GM21529 (cell line): ENCODE measurements at regions not wholly inside any gene's neighbourhood (a gene's known extent, or its start where the extent isn't known, plus 50 kb on each side); places are given as distances from the start of the nearest gene placed in this dataset.
"Not testable (repeated sequence)": the region's sequence is repeated elsewhere in the genome, so short reads cannot be mapped to it uniquely, and the experiment has no call there.

Experiments used
- ATAC-seq: cut with Tn5 transposase; IDR thresholded peaks from one replicate; pipeline ENCODE4 v1.9.1; 2021; ENCODE audit not compliant: unreplicated experiment

DNA sequence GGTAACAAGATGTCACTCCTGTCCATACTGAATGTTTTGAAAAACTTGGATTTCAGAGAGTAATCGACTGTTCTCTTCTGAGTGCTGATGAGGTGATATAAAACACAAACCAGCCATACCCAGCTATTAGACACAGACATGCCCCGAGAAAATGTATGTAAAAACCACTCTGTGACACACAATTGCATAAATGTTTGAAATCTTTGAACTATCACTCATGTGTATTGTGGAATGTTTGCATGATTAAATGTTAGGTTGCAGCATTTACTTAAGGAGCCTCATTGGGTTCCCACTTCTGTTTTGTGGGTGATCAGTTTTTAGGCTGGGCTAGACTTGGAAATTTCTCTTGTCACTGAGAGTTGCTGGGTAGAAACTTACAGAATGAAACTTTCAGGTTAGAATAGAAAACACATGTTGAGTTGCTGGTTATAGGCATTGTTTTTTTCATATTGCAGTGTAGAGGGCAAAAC lies 270.4 kb upstream of the B3GALT2 start:
- peak; percentile 69 for ATAC-seq

DNA sequence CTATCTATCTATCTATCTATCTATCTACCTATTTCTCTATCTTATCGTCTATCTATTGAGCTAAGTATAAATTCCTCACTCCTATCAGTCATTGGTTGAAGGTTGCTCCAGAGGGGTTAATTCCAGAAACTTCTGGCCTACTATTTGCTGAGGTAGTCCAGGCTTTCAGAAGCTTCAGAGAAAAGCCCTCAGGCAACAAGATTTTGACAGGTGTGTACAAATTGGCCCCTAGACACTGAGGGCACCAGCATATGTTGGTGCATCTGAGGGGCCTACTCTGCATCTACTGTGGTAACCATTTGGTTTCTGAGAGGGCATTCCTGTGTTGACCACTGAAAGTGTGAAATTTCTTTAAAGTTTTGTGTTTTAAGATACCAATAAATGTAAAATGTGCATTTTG lies 265.2 kb upstream of the B3GALT2 start:
- no peak for ATAC-seq

DNA sequence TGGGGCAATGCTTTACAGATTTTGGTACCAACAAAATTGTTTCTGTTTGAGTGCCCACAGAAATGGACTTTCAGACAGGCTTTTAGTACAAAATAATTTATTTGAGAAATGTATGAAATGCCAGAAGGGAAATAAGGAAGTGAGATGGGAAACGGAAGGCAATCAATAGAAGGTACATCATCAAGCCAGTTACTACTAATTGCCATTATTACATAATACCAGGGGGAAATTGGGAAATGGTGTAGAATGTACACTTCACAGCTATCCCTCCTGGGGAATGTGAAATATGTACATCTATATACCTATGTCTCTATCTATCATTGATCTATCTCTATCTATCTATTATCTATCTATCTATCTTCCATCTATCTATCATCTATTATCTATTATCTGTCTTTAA lies 264.6 kb upstream of the B3GALT2 start:
- ATAC-seq: no peak

DNA sequence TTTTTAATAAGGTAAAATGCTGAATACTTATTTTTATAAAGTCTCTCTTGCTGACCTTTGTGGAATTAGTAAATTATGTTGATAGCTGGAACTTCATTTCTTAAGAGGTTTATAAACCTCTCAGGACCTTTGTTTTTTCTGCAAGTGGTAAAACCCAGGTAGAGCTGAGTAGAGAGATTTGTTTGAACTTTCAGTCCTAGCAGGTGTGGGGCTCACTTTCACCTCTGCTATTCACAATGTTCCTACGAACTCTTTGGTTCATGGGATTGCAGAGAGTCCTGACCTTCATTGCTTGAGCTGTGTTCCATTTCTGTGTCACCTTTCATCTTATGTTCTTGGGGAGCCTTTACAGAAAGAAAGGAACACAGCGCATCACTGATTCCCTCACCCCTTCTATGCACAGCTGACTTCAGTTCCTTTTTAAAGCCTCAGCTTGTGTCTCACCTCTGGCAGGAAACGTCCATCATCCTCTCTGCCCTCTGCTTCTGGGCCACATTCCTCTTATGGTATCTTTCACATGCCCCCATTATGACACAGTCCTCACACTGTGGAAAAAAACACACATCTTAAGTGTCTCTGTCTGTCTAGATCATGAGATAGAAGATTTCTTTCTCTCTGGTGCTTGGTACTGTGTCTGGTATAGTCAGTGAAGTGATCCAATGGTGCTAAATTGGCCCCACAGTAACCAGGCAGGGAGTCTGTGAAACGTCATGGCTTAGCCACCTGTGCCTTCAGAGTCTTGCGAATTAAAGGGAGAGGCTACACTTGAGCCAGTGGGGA lies 262.5 kb upstream of the B3GALT2 start:
- peak; percentile 88 for ATAC-seq

DNA sequence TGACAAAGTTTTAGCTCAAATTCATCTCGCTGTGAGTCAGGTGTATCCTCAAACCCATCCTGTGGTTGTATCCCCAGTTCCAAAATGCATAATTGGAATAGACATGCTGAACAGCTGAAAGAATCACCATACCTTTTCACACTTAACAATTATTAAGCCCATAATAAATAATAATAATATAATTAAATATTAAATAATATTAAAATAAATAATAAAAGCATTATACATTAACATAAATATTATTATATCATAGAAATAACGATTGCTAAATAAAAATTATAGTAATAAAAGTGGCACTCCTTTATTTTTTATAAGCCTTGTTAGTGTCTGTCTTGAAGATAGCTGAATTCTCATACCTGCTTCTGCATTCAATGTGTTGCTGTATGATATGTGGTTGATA lies 257.5 kb upstream of the B3GALT2 start:
- ATAC-seq: no peak

DNA sequence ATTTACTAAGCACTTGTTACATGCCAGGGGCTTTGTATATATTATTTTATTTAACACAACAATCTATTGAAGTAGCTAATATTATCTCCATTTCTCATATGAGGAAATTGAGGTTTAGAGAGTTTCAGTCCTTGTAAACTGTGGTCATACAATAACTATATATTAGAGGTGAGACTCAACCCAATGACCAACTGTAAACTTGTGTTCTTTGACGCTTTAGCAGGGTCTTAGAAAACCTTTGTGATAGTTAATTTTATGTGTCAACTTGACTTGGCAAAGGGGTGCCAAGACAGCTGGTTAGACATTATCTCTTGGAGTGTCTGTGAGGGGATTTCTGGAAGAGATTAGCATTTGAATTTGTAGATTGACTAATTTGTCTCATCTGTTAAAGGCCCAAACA lies 252.4 kb upstream of the B3GALT2 start:
- peak; percentile 60 for ATAC-seq

DNA sequence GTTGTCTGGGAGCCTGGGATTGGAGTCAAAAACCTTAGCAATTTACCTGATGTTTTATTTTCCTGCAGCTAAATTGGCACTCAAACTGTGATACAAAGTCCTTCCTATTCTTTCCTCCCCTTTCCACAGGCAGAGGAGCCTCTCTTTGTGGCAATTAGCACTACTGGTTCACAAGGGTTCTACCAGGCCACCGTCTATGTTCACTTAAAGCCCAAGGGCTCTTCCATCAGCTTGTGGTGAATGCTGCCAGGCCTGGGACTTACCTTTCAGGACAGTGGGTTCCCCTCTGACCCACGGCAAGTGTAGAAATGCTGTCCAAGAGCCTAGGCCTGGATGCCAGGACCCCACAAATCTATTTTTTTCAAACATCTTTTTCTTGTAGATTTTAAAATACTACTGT lies 251.9 kb upstream of the B3GALT2 start:
- peak; percentile 14 for ATAC-seq

DNA sequence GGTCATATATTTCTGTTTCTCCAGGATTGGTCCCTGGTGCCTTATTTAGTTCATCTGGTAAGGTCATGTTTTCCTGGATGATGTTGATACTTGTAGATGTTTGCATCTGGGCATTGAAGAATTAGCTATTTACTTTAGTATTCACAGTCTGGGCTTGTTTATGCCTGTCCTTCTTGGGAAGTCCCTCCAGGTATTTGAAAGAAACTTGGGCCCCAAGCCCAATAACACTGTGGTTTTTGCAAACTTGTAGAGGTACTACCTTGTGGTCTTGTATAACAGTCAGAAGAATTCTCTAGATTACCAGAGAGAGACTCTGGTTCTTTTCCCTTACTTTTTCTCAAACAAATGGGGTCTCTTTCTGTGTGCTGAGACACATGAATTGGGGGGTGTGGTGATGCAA lies 251.4 kb upstream of the B3GALT2 start:
- peak; percentile 78 for ATAC-seq

DNA sequence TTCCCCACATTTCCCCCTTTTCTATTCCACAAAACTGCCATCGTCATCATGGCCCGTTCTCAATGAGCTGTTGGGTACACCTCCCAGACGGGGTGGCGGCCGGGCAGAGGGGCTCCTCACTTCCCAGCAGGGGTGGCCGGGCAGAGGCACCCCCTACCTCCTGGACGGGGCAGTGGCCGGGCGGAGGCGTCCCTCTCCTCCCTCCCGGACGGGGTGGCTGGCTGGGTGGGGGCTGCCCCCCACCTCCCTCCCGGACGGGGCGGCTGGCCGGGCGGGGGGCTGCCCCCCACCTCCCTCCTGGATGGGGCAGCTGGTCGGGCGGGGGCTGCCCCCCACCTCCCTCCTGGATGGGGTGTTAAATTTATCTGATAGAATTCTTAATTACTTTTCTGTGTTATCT lies 250.9 kb upstream of the B3GALT2 start:
- ATAC-seq: not testable (repeated sequence)

DNA sequence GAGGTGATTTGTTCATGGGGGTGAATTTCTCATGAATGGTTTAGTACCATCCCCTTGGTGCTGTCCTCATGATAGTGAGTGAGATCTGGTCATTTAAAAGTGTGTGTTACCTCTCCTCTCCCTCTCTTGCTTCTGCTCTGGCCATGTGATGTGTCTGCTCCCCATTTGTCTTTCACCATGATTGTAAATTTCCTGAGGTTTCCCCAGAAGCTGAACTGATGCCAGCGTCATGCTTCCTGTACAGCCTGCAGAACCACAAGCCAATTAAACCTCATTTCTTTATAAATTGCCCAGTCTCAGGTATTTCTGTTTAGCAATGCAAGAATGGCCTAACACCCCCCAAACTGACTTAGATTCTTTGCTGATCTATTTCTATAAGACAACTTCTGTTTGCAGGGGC lies 249.4 kb upstream of the B3GALT2 start:
- ATAC-seq: no peak

DNA sequence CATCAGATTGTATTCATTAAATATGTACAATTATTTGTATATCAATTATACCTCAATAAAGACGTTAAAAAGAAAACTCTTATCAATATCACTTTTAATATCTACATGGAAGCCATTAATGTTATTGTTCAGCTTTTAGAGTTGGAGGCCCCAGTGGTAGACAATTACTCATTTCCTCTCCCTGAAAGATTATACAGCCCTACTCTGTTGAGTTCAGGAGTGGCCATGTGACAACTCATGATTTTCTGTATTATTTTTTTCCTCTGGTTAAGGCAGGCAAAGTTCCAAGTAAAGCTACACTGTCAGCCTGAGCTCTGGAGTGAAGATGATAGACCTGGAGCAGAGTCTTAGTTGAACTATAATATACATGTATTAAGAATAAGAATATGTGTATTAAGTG lies 247.9 kb upstream of the B3GALT2 start:
- no peak for ATAC-seq

DNA sequence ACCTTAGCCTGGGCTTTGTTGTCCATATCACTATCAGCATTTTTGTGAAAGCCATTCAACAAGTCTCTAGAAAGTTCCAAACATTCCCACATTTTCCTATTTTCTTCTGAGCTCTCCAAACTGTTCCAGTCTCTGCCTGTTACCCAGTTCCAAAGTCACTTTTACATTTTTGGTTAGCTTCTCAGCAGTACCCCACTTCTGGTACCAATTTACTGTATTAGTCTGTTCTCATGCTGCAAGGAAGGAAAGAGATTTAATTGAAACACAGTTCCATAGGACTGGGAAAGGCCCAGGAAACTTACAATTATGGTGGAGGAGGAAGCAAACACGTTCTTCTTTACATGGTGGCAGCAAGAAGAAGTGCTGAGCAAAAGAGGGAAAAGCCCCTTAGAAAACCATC lies 247.2 kb upstream of the B3GALT2 start:
- ATAC-seq: no peak

DNA sequence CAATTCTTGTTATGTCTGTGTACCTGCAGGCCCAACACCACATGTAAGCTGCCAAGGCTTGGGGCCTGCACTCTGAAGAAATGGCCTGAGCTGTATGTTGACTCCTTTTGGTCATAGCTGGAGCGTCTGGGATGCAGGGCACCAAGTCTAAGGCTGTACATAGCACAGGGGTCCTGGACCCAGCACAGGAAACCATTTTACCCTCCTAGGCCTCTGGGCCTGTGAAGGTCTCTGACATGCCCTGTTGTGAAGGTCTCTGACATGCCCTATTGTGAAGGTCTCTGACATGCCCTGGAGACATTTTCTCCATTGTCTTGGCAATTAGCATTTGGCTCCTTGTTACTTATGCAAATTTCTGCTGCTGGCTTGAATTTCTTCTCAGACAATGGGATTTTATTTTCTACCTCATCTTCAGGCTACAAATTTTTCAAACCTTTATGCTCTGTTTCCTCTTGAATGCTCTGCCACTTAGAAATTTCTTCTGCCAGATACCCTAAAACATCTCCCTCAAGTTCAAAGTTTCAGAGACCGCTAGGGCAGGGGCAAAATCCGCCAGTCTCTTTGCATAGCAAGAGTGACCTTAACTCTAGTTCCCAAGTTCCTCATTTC lies 246.7 kb upstream of the B3GALT2 start:
- ATAC-seq: no peak

DNA sequence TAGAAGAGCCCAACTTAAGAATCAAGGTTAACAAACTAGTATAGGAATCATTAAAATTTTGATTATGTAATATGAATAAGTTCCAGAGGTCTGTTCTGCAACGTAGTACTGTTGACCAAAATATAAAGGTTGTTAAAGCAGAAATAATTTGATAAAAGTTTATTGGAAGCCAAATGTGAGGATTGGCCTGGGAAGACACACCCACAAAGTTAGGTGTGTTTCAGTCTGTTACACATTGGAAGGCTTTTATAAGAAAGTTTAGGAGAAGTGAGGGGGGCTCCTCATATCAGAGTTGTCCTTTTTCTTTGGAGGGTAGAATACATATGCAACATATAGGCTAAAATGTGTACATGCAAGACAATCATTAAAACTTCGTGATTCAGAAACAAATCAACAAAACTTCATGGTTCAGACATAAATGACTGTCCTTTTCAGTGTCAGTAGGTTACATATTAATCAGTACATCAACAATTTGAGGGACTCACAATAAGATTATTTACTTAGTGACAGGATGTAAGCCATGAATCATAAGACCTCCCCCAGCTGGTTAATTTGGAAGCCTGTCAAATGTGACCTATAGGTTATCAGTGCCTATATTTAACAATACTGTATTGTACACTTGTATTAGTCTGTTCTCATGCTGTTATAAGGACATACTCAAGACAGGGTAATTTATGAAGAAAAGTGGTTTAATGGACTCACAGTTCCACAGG lies 245.0 kb upstream of the B3GALT2 start:
- ATAC-seq: no peak

DNA sequence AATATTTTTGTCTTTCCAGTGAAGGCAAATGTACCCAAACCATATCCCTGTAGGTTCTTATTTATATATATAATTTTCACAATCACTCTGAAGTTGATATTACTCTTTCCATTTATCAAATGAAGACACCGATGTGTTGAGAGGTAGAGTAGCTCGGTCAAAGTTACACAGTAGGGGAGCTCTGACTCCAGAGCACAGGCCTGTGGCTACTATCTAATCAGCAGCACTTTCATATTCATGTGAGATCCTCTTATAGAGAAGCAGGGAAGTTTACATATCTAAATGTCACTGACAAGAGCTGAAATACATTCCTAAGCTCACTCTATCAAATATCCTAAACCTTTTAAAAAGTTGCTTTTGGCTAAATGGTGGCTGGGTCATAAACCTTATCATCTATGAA lies 241.1 kb upstream of the B3GALT2 start:
- no peak for ATAC-seq

DNA sequence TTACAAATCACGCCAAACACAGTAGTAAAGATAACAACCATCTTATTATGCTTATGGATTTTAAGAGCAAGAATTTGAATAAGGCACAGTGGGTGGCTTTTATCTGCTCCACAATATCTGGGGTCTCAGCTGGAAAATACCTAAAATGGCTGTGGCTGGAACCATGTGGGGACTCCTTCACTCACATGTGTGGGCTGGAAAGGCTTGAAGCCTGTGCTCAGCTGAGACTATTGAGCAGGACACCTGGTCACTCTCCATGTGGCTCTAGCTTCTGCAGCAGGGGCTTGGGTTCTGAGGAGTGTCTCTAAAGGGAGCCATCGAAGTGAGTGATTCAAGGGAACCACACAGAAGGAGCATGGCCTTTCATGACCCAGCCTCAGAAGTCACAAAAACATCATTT lies 239.6 kb upstream of the B3GALT2 start:
- ATAC-seq: no peak

DNA sequence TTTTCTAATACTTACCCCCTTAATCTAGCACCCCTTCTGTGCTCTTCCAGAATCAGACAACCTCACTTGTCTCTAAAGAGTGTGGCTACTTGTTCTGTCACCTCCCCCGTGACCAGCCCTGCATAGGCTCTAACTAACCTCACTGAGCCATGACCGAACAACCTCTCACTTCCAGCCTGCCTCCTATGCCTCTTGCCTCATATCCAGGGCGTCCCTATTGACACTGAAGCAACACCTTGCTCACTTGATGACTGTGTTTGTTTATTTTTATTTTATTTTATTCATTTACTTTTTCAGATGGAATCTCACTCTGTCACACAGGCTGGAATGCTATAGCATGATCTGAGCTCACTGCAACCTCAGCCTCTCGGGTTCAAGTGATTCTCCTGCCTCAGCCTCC lies 235.1 kb upstream of the B3GALT2 start:
- ATAC-seq: no peak

DNA sequence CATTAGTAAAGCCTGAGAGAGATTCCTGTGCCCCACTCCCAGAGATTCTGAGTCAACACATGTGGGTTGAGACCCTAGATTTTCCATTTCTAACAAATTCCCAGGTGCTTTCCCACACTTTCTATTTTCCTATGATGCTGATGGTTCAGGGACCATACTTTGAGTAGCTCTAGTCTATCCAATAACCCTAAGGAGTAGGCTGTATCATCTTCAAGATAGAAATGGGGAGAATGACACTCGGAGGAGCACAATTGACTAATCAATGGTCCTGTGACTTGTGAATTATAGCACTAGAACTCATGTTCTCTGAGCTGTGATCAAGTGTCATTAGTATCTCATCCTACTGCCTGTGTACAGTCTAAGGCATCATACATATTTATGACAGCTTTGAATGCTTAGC lies 232.9 kb upstream of the B3GALT2 start:
- no peak for ATAC-seq

DNA sequence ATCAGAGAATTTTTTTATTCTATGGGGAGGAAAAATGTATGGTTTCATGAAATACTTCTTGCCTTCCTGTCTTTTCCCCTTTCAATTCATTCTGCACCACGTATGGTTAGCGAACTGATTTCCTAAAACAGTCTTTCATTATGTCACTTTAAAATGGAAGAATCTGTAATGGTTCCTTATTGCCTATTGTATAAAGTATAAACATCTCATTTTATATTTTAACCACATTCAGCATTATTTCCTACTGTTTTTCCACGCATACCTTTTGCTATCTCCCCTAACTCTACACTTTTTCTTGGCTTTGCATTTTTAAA lies 232.3 kb upstream of the B3GALT2 start:
- no peak for ATAC-seq

DNA sequence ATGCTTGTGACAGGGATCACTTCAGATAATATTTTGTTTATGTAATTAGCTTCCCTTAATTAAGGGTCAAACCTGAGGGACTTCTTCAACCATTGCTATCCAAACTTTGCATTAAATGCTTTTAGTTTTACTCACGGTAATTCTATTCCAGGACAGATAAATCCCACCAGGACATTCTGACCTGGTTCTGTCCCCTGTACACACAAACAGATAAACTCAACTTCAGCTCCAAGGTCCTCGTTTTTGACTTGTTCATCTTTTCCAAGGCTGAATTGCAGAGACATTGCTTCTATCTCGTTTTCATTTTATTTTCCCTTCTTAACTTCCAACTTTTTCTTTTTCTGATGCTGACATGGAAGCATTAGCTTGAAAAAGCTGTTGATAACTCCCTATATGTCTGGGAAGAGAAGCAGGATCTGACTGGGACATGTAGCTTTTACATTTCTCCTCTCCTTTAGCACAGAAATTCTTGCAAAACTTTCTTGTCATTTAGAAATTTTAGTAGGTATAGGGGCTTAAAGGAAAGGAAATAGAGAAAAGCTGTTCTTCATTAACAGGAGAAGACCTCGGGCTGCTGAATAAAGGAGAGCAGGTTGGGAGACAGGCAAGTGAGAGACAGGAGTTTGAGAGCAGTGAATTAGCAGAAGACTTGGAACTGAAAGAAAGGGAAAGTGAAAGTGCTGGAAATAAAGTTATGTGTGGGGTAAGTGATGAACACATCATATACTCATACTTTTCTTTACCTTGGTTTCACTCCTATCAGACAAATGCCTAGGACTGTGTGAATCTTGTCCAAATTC lies 231.7 kb upstream of the B3GALT2 start:
- ATAC-seq: peak; percentile 76

DNA sequence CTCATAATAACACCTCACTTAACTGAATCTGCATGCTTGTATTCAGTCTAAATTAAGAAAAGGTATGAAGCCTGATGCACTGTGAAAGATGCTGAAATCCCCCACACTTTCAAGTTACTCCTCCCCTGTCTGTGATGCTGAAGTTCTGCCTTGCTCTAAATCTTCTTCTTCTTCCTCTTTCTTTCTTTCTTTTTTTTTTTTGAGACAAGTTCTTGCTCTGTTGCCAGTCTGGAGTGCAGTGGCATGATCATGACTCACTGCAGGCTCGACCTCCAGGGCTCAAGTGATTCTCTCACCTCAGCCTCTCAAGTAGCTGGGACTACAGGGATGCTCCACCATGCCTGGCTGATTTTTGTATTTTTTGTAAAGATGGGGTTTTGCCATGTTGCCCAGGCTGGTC lies 231.0 kb upstream of the B3GALT2 start:
- no peak for ATAC-seq
